H9 (cell line): ENCODE measurements at regions not wholly inside any gene's neighbourhood (a gene's known extent, or its start where the extent isn't known, plus 50 kb on each side); places are given as distances from the start of the nearest gene placed in this dataset.

Source experiments
- DNase-seq: peaks from one replicate; pipeline ENCODE4 v3.0.0-alpha.2; 2017
- H2AFZ ChIP-seq: one replicate; pipeline ENCODE4 v1.6.1; 2013; ENCODE audit warnings: mild to moderate bottlenecking, low read length, control low read depth, moderate library complexity
- H2AK5ac ChIP-seq: 2 replicates; pipeline ENCODE4 v1.6.1; 2013; ENCODE audit warnings: low read length, control low read depth, mixed read lengths; ENCODE audit not compliant: insufficient read length
- H2BK120ac ChIP-seq: one replicate; pipeline ENCODE4 v1.6.1; 2013; ENCODE audit warnings: low read depth, mild to moderate bottlenecking, low read length, control low read depth, inconsistent platforms; ENCODE audit not compliant: poor library complexity, severe bottlenecking
- H2BK12ac ChIP-seq: 2 replicates; pipeline ENCODE4 v1.6.1; 2013; ENCODE audit warnings: low read length, control low read depth, mixed read lengths, low read depth; ENCODE audit not compliant: insufficient read length
- H2BK15ac ChIP-seq: 2 replicates; pipeline ENCODE4 v1.6.1; 2013; ENCODE audit warnings: low read depth, low read length, control low read depth
- H2BK20ac ChIP-seq: one replicate; pipeline ENCODE4 v1.6.1; 2013; ENCODE audit warnings: low read depth, mild to moderate bottlenecking, low read length, control low read depth, inconsistent platforms; ENCODE audit not compliant: poor library complexity, severe bottlenecking
- H2BK5ac ChIP-seq: 2 replicates; pipeline ENCODE4 v1.6.1; 2013; ENCODE audit warnings: low read length, control low read depth, mixed read lengths; ENCODE audit not compliant: insufficient read length
- H3K14ac ChIP-seq: 2 replicates; pipeline ENCODE4 v1.6.1; 2013; ENCODE audit warnings: low read length, control low read depth; ENCODE audit not compliant: insufficient read depth
- H3K18ac ChIP-seq: 2 replicates; pipeline ENCODE4 v1.6.1; 2013; ENCODE audit warnings: low read depth, mild to moderate bottlenecking, mixed read lengths, low read length, control low read depth; ENCODE audit not compliant: insufficient read length
- H3K23ac ChIP-seq: 2 replicates; pipeline ENCODE4 v1.6.1; 2013; ENCODE audit warnings: low read length, control low read depth, mixed read lengths, low read depth; ENCODE audit not compliant: insufficient read length
- H3K23me2 ChIP-seq: 2 replicates; pipeline ENCODE4 v1.6.1; 2013; ENCODE audit warnings: low read depth, mild to moderate bottlenecking, mixed read lengths, low read length, control low read depth; ENCODE audit not compliant: insufficient read length, poor library complexity, severe bottlenecking
- H3K27ac ChIP-seq: 2 replicates; pipeline ENCODE4 v1.5.1; 2013; ENCODE audit warnings: low read length, control low read depth, mixed read lengths, low read depth; ENCODE audit not compliant: insufficient read length
- H3K27me3 ChIP-seq: 2 replicates; pipeline ENCODE4 v1.6.1; 2013; ENCODE audit warnings: low read length, control low read depth, inconsistent platforms; ENCODE audit not compliant: insufficient read depth
- H3K4ac ChIP-seq: 2 replicates; pipeline ENCODE4 v1.6.1; 2013; ENCODE audit warnings: low read depth, mild to moderate bottlenecking, control low read depth, inconsistent platforms, low read length, moderate library complexity
- H3K4me1 ChIP-seq: 2 replicates; pipeline ENCODE4 v1.6.1; 2013; ENCODE audit warnings: low read length, control low read depth, inconsistent platforms; ENCODE audit not compliant: insufficient read depth
- H3K4me2 ChIP-seq: 2 replicates; pipeline ENCODE4 v1.6.1; 2013; ENCODE audit warnings: low read length, control low read depth, mixed read lengths; ENCODE audit not compliant: insufficient read length, insufficient read depth
- H3K56ac ChIP-seq: 2 replicates; pipeline ENCODE4 v1.6.1; 2013; ENCODE audit warnings: low read depth, mild to moderate bottlenecking, mixed read lengths, low read length, control low read depth; ENCODE audit not compliant: insufficient read length
- H3K79me1 ChIP-seq: 2 replicates; pipeline ENCODE4 v1.6.1; 2013; ENCODE audit warnings: low read depth, mild to moderate bottlenecking, moderate library complexity, low read length, control low read depth, inconsistent platforms; ENCODE audit not compliant: insufficient read depth, poor library complexity, severe bottlenecking
- H3K79me2 ChIP-seq: 2 replicates; pipeline ENCODE4 v1.6.1; 2013; ENCODE audit warnings: low read length, control low read depth, inconsistent platforms; ENCODE audit not compliant: insufficient read depth
- H3K9ac ChIP-seq: 2 replicates; pipeline ENCODE4 v1.6.1; 2013; ENCODE audit warnings: low read length, control low read depth, mixed read lengths; ENCODE audit not compliant: insufficient read length; ENCODE audit errors: extremely low read depth
- H3K9me3 ChIP-seq: one replicate; pipeline ENCODE4 v1.6.1; 2013; ENCODE audit warnings: low read depth, low read length, inconsistent platforms; ENCODE audit not compliant: control insufficient read depth
- H3T11ph ChIP-seq: one replicate; pipeline ENCODE4 v1.6.1; 2013; ENCODE audit warnings: mild to moderate bottlenecking, low read length, control low read depth, inconsistent platforms
- H4K20me1 ChIP-seq: one replicate; pipeline ENCODE4 v1.6.1; 2013; ENCODE audit not compliant: control insufficient read depth, insufficient read length, insufficient read depth
- H4K5ac ChIP-seq: 2 replicates; pipeline ENCODE4 v1.6.1; 2013; ENCODE audit warnings: low read depth, mild to moderate bottlenecking, mixed read lengths, low read length, control low read depth; ENCODE audit not compliant: insufficient read length
- H4K8ac ChIP-seq: replicated peaks from 2 replicates; pipeline ENCODE4 v1.6.1; 2013; ENCODE audit warnings: low read length, control low read depth, mixed read lengths, low read depth; ENCODE audit not compliant: insufficient read length
- H4K91ac ChIP-seq: 2 replicates; pipeline ENCODE4 v1.6.1; 2013; ENCODE audit warnings: low read depth, mild to moderate bottlenecking, moderate library complexity, mixed read lengths, low read length, control low read depth; ENCODE audit not compliant: insufficient read length
- H3K27ac Mint-ChIP-seq, 3 experiments: 2 replicates in 2 of 3; 3 replicates in 1 of 3; pipeline ENCODE4 v1.8.0; 2020 to 2021; ENCODE audit warnings: mixed read lengths in 3 of 3, mild to moderate bottlenecking in 1 of 3, moderate library complexity in 1 of 3
- H3K27me3 Mint-ChIP-seq: 2 replicates; pipeline ENCODE4 v1.8.0; 2021; ENCODE audit warnings: low read depth, mild to moderate bottlenecking, moderate library complexity, mixed read lengths
- H3K36me3 Mint-ChIP-seq, 3 experiments: 2 replicates in 2 of 3; 3 replicates in 1 of 3; pipeline ENCODE4 v1.8.0; 2020 to 2021; ENCODE audit warnings: low read depth in 3 of 3, mixed read lengths in 3 of 3; ENCODE audit not compliant: insufficient read depth in 1 of 3
- H3K4me1 Mint-ChIP-seq, 2 experiments: 2 replicates each; pipeline ENCODE4 v1.8.0; 2020; ENCODE audit warnings: mixed read lengths in 2 of 2
- H3K4me3 Mint-ChIP-seq, 2 experiments: 2 replicates in 1 of 2; 3 replicates in 1 of 2; pipeline ENCODE4 v1.8.0; 2020 to 2021; ENCODE audit warnings: mild to moderate bottlenecking in 2 of 2, mixed read lengths in 2 of 2, moderate library complexity in 1 of 2
- H3K9me3 Mint-ChIP-seq, 2 experiments: 2 replicates in 1 of 2; 3 replicates in 1 of 2; pipeline ENCODE4 v1.8.0; 2020; ENCODE audit warnings: mild to moderate bottlenecking in 2 of 2, mixed read lengths in 2 of 2, moderate library complexity in 1 of 2
- CTCF ChIP-seq: fragments of 200-600 bp; sonication (generic); conservative IDR thresholded peaks from 3 replicates; pipeline ENCODE4 v1.8.0; 2021; ENCODE audit warnings: antibody characterized with exemption, mild to moderate bottlenecking
- WGBS: extraction: QIAGEN DNeasy Blood & Tissue Kit; methylation state at CpG from one replicate; pipeline ENCODE4 v1.1.7; 2013; ENCODE audit warnings: missing lambda C conversion rate, low lambda C conversion rate, mixed read lengths; ENCODE audit not compliant: insufficient read length; ENCODE audit errors: extremely low coverage; 5-methylcytosine and 5-hydroxymethylcytosine counted together

- Histone ChIP-seq H2BK5ac (no peak overlapping the region), H3K27me3 (no peaks in the 10 kb centered on the region), H3T11ph (no peak overlapping the region), H3K27ac (no peak overlapping the region), H3K4me2 (no peak overlapping the region), H4K5ac (no peak overlapping the region), H2BK20ac (no peak overlapping the region), H3K23me2 (no peaks in the 10 kb centered on the region), H2AFZ (no peak overlapping the region), H3K14ac (no peak overlapping the region), H3K4ac (no peak overlapping the region), H4K91ac (no peak overlapping the region), H3K18ac (no peak overlapping the region), H3K9ac (no peak overlapping the region), H3K56ac (no peak overlapping the region), H3K4me1 (no peaks in the 10 kb centered on the region), H2AK5ac (no peak overlapping the region), H2BK15ac (no peak overlapping the region), H2BK120ac (no peak overlapping the region), H3K9me3 (no peaks in the 10 kb centered on the region), H3K79me2 (no peaks in the 10 kb centered on the region), H4K8ac (no peak overlapping the region), H3K79me1 (no peaks in the 10 kb centered on the region), H2BK12ac (no peak overlapping the region), H4K20me1 (no peaks in the 10 kb centered on the region), H3K23ac (no peak overlapping the region)
- Mint-ChIP-seq H3K4me3 (no peak overlapping the region), H3K36me3 (no peaks in the 10 kb centered on the region), H3K27me3 (no peaks in the 10 kb centered on the region), H3K9me3 (no peaks in the 10 kb centered on the region), H3K4me1 (peaks cover 4 to 9% of the 10 kb centered on the region in 2 experiments), H3K27ac (peak overlapping the region in 1 of 3 experiments; percentile 31; a peak in 1 of 7 replicates)
- DNase-seq, result no peak
- no peak for TF ChIP-seq CTCF
- no CpG with 5 or more reads among the region's 3 CpGs for WGBS
Measured at GRCh38 chr7:84302949-84303348, 108.4 kb upstream of the SEMA3A start.
